AG09319 (cell line): ENCODE measurements at regions not wholly inside any gene's neighbourhood (a gene's known extent, or its start where the extent isn't known, plus 50 kb on each side); places are given as distances from the start of the nearest gene placed in this dataset.

ENCODE experiments used
- DNase-seq: peaks from one replicate; pipeline ENCODE4 v3.0.0-alpha.2; 2010; ENCODE audit warnings: low read depth; ENCODE audit errors: extremely low read depth
- TF ChIP-seq, protein P1 (sequence below): IDR thresholded peaks from 2 replicates; pipeline ENCODE4 v1.5.1; 2011; ENCODE audit warnings: low read depth, mild to moderate bottlenecking, inconsistent platforms, low read length, moderate library complexity

DNA sequence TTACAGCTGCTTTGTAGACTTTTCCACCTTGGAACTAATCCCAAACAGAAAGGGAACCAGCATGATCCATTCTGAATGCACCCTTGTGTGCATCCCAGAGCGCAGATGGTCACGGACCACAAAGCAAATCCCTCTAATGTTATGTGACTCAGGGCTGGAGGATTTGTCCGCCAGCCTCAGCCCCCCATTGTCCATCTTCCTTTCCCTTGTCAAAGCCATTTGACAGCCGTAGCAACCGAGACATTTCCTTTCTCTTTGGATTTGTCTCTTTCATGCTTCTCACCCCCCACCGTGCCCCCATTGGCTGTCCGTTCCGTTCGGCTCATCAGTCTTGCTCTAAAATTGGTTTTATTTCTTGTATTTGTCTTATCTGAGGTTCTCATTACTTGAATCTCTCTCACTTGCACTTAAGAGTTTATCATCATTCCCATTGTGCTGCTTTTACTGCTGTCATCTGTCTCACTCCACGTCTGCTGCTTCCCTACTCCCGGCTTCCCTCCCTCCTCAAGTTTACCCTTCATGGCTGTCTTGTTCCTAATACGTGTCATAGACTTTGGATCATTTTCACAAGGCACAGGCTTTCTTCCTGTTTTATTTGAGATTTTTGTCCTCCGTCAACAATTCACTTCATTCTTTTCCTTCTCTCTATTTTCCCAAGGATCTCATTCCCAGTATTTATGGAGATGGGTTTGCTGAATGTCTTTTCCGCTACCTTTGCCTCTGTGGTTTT is 163.4 kb upstream of the ERCC4 start:
- TF ChIP-seq, protein P1, sequence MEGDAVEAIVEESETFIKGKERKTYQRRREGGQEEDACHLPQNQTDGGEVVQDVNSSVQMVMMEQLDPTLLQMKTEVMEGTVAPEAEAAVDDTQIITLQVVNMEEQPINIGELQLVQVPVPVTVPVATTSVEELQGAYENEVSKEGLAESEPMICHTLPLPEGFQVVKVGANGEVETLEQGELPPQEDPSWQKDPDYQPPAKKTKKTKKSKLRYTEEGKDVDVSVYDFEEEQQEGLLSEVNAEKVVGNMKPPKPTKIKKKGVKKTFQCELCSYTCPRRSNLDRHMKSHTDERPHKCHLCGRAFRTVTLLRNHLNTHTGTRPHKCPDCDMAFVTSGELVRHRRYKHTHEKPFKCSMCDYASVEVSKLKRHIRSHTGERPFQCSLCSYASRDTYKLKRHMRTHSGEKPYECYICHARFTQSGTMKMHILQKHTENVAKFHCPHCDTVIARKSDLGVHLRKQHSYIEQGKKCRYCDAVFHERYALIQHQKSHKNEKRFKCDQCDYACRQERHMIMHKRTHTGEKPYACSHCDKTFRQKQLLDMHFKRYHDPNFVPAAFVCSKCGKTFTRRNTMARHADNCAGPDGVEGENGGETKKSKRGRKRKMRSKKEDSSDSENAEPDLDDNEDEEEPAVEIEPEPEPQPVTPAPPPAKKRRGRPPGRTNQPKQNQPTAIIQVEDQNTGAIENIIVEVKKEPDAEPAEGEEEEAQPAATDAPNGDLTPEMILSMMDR = no peak

DNA sequence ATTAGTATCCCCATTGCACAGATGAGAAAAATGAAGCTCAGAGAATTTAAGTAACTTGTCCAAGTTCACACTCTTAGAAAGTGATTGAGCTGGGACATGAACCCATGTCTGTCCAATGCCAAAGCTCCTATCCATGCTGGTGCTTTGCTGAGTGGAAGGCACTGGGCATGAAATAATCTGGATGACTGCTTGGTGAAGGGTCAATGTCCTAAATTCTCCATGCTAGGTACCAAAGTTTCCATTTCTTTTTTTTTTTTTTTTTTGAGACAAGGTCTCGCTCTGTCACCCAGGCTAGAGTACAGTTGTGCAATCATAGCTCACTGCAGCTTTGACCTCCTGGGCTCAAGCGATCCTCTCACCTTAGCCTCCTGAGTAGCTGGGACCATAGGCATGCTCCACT is 153.6 kb upstream of the ERCC4 start:
- TF ChIP-seq, protein P1 = no peak
- no peak for DNase-seq

More for the DNA sequence above, 163.4 kb upstream of the ERCC4 start:
- DNase-seq = no peak

DNA sequence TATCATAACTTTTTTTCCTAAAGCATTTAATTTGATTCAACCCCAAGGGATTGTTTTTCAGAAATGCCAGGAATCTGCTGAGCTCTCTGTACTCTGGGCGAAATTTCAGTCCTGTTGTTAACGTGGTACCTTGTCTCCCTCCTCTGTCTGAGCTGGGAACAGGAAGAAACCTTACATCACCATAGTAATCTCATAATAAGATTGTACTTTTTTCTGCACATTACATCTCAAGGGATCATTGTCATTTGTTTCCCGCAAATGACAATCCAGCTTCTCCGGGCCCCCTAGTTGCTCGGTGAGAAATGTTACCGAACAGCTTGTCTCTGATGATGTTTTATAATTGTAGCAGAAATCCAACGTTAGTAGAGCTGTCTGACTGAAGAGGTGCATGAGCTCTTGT is 152.7 kb upstream of the ERCC4 start:
- DNase-seq = no peak
- TF ChIP-seq, protein P1 = no peak

DNA sequence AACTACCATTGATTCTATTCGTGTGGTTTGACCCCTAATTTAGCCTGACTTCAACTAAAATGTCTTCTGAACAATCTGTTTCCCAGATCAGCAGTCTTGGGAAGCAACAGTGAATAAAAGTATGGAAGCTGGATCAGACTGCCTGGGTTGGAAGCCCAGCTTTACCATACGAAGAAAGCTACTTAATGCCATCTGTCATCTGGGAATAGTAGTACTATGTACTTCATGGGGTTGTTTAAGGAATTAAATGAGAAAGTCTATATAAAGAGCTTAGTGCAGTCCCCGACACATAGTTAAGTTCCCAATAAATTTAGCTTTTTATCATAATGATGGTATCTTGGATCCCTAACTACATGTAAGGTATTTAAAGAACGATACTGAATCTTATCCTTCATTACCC is 151.5 kb upstream of the ERCC4 start:
- TF ChIP-seq, protein P1 = no peak

DNA sequence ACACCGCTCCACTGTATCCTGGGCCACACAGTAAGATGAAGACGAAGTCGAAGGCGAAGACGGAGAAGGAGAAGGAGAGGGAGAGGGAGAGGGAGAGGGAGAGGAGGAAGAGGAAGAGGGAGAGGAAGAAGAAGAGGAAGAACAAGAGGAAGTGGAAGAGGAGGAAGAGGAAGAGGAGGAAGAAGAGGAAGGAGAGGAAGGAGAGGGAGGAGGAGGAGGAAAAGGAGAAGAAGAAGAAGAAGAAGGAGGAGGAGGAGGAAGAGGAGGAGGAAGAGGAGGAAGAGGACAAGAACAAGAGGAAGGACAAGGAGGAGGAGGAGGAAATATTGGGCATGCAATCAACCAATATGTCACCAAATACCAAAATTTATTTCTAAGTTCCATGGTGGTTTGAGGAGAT is 149.5 kb upstream of the ERCC4 start:
- DNase-seq = no peak
- TF ChIP-seq, protein P1 = no peak

More for the DNA sequence above, 151.5 kb upstream of the ERCC4 start:
- no peak for DNase-seq

DNA sequence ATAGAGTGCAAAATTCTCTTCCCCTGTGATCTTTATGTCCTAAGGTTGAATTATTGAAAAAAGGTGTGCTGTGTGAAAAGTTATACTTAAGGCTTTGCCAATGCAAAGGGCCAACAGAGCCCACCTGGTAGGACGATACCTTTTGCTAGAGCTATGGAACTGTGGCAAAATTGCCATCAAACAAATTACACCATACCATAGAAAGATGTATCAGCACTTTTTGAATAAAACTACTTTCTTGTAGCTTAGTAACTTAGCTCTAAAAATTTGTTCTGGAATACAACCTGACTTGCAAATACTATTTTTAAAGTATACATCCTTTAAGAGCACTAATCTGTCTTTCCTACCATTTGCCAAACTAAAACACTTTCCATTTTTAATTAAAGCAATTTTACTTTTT is 147.2 kb upstream of the ERCC4 start:
- DNase-seq = no peak
- TF ChIP-seq, protein P1 = no peak

DNA sequence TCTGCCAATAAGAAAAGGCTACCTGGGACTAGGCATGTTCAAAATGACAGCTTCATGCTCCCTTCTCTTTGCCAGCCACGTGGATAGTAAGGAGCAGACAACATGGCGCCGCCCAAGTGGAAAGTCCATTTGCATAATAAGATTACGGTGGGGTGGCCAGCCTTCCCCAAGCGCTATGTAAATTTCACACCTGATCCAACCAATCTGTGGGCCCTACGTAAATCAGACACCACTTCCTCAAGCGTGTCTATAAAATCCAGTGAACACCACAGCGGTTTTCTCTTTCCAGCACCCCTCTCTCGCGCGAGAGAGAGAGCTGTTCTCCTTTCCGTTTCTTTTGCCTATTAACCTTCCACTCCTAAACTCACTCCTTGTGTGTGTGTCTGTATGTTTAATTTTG is 140.3 kb upstream of the ERCC4 start:
- no peak for DNase-seq
- TF ChIP-seq, protein P1 = no peak
